ENCODE measurements at regions not wholly inside any gene's neighbourhood (a gene's known extent, or its start where the extent isn't known, plus 50 kb on each side); places are given as distances from the start of the nearest gene placed in this dataset.

GRCh38 chr11:104817973-104818372 is 80.3 kb downstream of the CASP12 start:
- TF ChIP-seq MAX (IDR thresholded peaks at IDR 0.05) (no peak), ZNF274 (IDR thresholded peaks at IDR 0.05; ENCODE audit: borderline replicate concordance, extremely low read depth, low read length) (no peak), BRCA1 (IDR thresholded peaks at IDR 0.05; ENCODE audit: low read depth, low read length) (no peak), POU5F1 (IDR thresholded peaks at IDR 0.05; ENCODE audit: low read depth, low read length) (no peak), POLR2AphosphoS5 (IDR thresholded peaks at IDR 0.05; ENCODE audit: low read depth, low read length) (no peak), BCL11A (IDR thresholded peaks at IDR 0.05; ENCODE audit: low read depth in 2 of 2, low read length in 2 of 2) (no peak), CBX8 (IDR thresholded peaks at IDR 0.05; ENCODE audit: borderline replicate concordance, low read depth, low read length) (no peak), TEAD4 (IDR thresholded peaks at IDR 0.05; ENCODE audit: low read depth, low read length) (no peak), YY1 (IDR thresholded peaks at IDR 0.05; ENCODE audit: low read depth, low read length) (no peak), FOSL1 (IDR thresholded peaks at IDR 0.05; ENCODE audit: insufficient read depth, low read depth, low read length) (no peak), CHD2 (IDR thresholded peaks at IDR 0.05; ENCODE audit: low read length) (no peak)

More at GRCh38 chr11:104817973-104818372, 80.3 kb downstream of the CASP12 start:
- no peak overlapping the region for H4K5ac ChIP-seq (ENCODE audit: insufficient read length, low read depth, low read length)
- 0 out of 2 replicates have a peak overlapping the region, but pooled peaks have one; percentile 41 for H2AFZ ChIP-seq (ENCODE audit: low read length)
- no peak overlapping the region for H3K18ac ChIP-seq (ENCODE audit: extremely low read depth, low read length)
- no peak overlapping the region for H2BK120ac ChIP-seq (replicated peaks; ENCODE audit: low read depth, low read length)
- no peaks in the 10 kb centered on the region for H3K79me2 ChIP-seq (ENCODE audit: control insufficient read depth in 1 of 2, insufficient read depth in 2 of 2, low read length in 2 of 2)
- WGBS, 2 experiments (ENCODE audit: extremely low coverage in 1 of 2, insufficient coverage in 1 of 2, insufficient read length in 1 of 2, insufficient replicate concordance in 2 of 2, low coverage in 1 of 2, low lambda C conversion rate in 2 of 2, missing lambda C conversion rate in 1 of 2) = 80% methylated on average over 3 of the region's 3 CpGs; no CpG with 5 or more reads in 1 of the 2 experiments
- no peak overlapping the region for H3K4me2 ChIP-seq (ENCODE audit: insufficient read depth in 1 of 2, low read depth in 2 of 2, low read length in 2 of 2)
- no peaks in the 10 kb centered on the region for H3K36me3 ChIP-seq (ENCODE audit: control insufficient read depth in 2 of 4, insufficient read depth in 4 of 4, low read length in 3 of 4)
- FAIRE-seq (no peak), DNase-seq (ENCODE audit: low read depth in 1 of 2, low spot score in 2 of 2) (no peak)
- H3K27me3 ChIP-seq (replicated peaks in 1 of 4; ENCODE audit: control insufficient read depth in 3 of 4, extremely low read depth in 1 of 4, insufficient read depth in 3 of 4, low read length in 3 of 4) = no peaks in the 10 kb centered on the region
- H2BK20ac ChIP-seq (ENCODE audit: low read length) = no peak overlapping the region
- H4K8ac ChIP-seq (ENCODE audit: extremely low read depth, insufficient read depth, low read length) = no peak overlapping the region
- no peak overlapping the region for H2BK15ac ChIP-seq (ENCODE audit: low read length)
- H4K91ac ChIP-seq (replicated peaks; ENCODE audit: insufficient read length, low read length) = no peak overlapping the region
- H4K20me1 ChIP-seq (replicated peaks in 1 of 2; ENCODE audit: control insufficient read depth in 1 of 2, insufficient read depth in 2 of 2, low read length in 2 of 2) = no peaks in the 10 kb centered on the region
- ChIA-PET POLR2A (ENCODE audit: partially characterized antibody) (no interaction called here), CTCF (ENCODE audit: partially characterized antibody) (interaction anchor here (0.8 to 1.0 kb wide), 2 partner anchors 35 to 159 kb away, joined by 3 read pairs; no protein-coding TSS in a partner anchor)
- no peak overlapping the region for H3K27ac ChIP-seq (ENCODE audit: low read depth, low read length)
- H3K9me3 ChIP-seq (ENCODE audit: insufficient read depth in 2 of 2, low read depth in 1 of 2, low read length in 1 of 2) = no peaks in the 10 kb centered on the region
- peaks cover 0 to 4% (median 0%) of the 10 kb centered on the region in 4 experiments; a peak in 1 of 7 replicates for H3K4me1 ChIP-seq (replicated peaks in 1 of 4; ENCODE audit: control insufficient read depth in 3 of 4, insufficient read depth in 4 of 4, low read length in 3 of 4)
- H3K14ac ChIP-seq (ENCODE audit: insufficient read length) = no peak overlapping the region
- no peak overlapping the region for H3K4me3 ChIP-seq (ENCODE audit: extremely low read depth in 1 of 4, insufficient read depth in 2 of 4, low read depth in 3 of 4, low read length in 4 of 4)
- no peak overlapping the region for H2AK5ac ChIP-seq (ENCODE audit: low read depth, low read length)
- H3K4ac ChIP-seq (replicated peaks; ENCODE audit: insufficient read length, low read depth, low read length) = no peak overlapping the region
- no peak overlapping the region for H2BK12ac ChIP-seq (ENCODE audit: low read depth, low read length)
- no peak overlapping the region for H3K56ac ChIP-seq (replicated peaks; ENCODE audit: insufficient read length, low read depth, low read length)
- H3K9ac ChIP-seq (replicated peaks in 1 of 4; ENCODE audit: extremely low read depth in 1 of 4, low read depth in 3 of 4, low read length in 3 of 4) = no peak overlapping the region
- H3K79me1 ChIP-seq (ENCODE audit: low read depth, low read length) = no peaks in the 10 kb centered on the region
- H3K23me2 ChIP-seq (ENCODE audit: low read depth, low read length) = no peaks in the 10 kb centered on the region
- no peak overlapping the region for H3K23ac ChIP-seq (ENCODE audit: insufficient read length)
- no peak overlapping the region for H2BK5ac ChIP-seq (ENCODE audit: low read depth, low read length)

Data from H1 (cell line).